MM.1S (cell line): ENCODE measurements at regions not wholly inside any gene's neighbourhood (a gene's known extent, or its start where the extent isn't known, plus 50 kb on each side); places are given as distances from the start of the nearest gene placed in this dataset.

ENCODE experiments used
- CTCF ChIP-seq: fragments of 300-600 bp; sonication (generic); IDR thresholded peaks from 2 replicates; pipeline ENCODE4 v1.5.1; 2016; ENCODE audit warnings: antibody characterized with exemption, low read length, mixed read lengths
- EZH2 ChIP-seq: fragments of 300-600 bp; sonication (generic); optimal IDR thresholded peaks from 2 replicates; pipeline ENCODE3; 2017; ENCODE audit warnings: low read depth, mild to moderate bottlenecking, antibody characterized with exemption, low read length, mixed read lengths

- TF ChIP-seq CTCF, result peak; percentile 27
- TF ChIP-seq EZH2, result no peak
These were observed 2038.9 kb upstream of the ADGRL3 start for GRCh38 chr4:59161249-59161648.
